Panc1 (cell line): ENCODE measurements at regions not wholly inside any gene's neighbourhood (a gene's known extent, or its start where the extent isn't known, plus 50 kb on each side); places are given as distances from the start of the nearest gene placed in this dataset.

Experiments used
- ATAC-seq: fragments of 200-7000 bp; cut with Tn5 transposase; 2 replicates; pipeline ENCODE4 v1.9.1; 2020; ENCODE audit warnings: mild to moderate bottlenecking, moderate library complexity
- BruUV-seq: library from RNA; stranded (reverse); fragments of 400-500 nt; replicated peaks from 2 replicates; lab custom pipeline; 2021; lab: Mats Ljungman, UMichigan
- CTCF ChIA-PET: fragments of 300-600 bp; sonication (Branson Sonifier 250); formaldehyde crosslinking; loops from one replicate; lab custom pipeline; 2022; ENCODE audit warnings: antibody characterized with exemption; lab: Charles Lee
- POLR2A ChIA-PET: fragments of 300-600 bp; sonication (Branson Sonifier 250); formaldehyde crosslinking; loops from one replicate; lab custom pipeline; 2022; ENCODE audit warnings: antibody characterized with exemption; lab: Charles Lee
- DNase-seq: peaks from one replicate; pipeline ENCODE4 v3.0.0-alpha.2; 2010; ENCODE audit warnings: low read depth, low spot score
- H3K27ac ChIP-seq: 2 replicates; pipeline ENCODE4 v1.5.1; 2011; ENCODE audit warnings: mild to moderate bottlenecking, low read length, inconsistent platforms
- H3K27me3 ChIP-seq: fragments of 200-500 bp; sonication (Bioruptor generic); 2 replicates; pipeline ENCODE4 v1.6.0; 2014; ENCODE audit warnings: low read length, inconsistent platforms; ENCODE audit not compliant: control insufficient read depth, insufficient read depth
- H3K36me3 ChIP-seq: fragments of 200-500 bp; sonication (Bioruptor generic); 2 replicates; pipeline ENCODE4 v1.5.1; 2014; ENCODE audit warnings: inconsistent platforms, mild to moderate bottlenecking, low read length, moderate library complexity; ENCODE audit not compliant: control insufficient read depth, insufficient read depth
- H3K4me1 ChIP-seq: 2 replicates; pipeline ENCODE4 v1.5.1; 2011; ENCODE audit warnings: inconsistent platforms, mild to moderate bottlenecking, low read length, moderate library complexity; ENCODE audit not compliant: control insufficient read depth, insufficient read depth
- H3K4me3 ChIP-seq, 2 experiments: 2 replicates each; pipeline ENCODE4 v1.5.1; 2011 to 2012; ENCODE audit warnings: low read depth in 2 of 2, low read length in 2 of 2, mild to moderate bottlenecking in 2 of 2, inconsistent platforms in 1 of 2, moderate library complexity in 1 of 2
- H3K9me3 ChIP-seq: fragments of 200-500 bp; sonication (Bioruptor generic); 2 replicates; pipeline ENCODE4 v1.5.1; 2014; ENCODE audit warnings: low read depth, mild to moderate bottlenecking, inconsistent platforms, low read length, moderate library complexity; ENCODE audit not compliant: control insufficient read depth, insufficient read depth
- CTCF ChIP-seq: fragments of 450-650 bp; IDR thresholded peaks from 2 replicates; pipeline ENCODE4 v1.5.1; 2017; ENCODE audit warnings: mild to moderate bottlenecking
- POLR2AphosphoS5 ChIP-seq: IDR thresholded peaks from 2 replicates; pipeline ENCODE4 v1.6.1; 2012; ENCODE audit warnings: mild to moderate bottlenecking, low read depth, low read length, moderate library complexity
- REST ChIP-seq, 2 experiments: IDR thresholded peaks; 2 replicates each; pipeline ENCODE4 v1.6.1; 2011 to 2012; ENCODE audit warnings: low read depth in 2 of 2, control low read depth in 1 of 2, low read length in 1 of 2, mild to moderate bottlenecking in 1 of 2, moderate library complexity in 1 of 2; ENCODE audit not compliant: insufficient read depth in 1 of 2
- SIN3A ChIP-seq: IDR thresholded peaks from 2 replicates; pipeline ENCODE4 v1.6.1; 2012; ENCODE audit warnings: low read depth, mild to moderate bottlenecking, low read length, moderate library complexity, borderline replicate concordance; ENCODE audit not compliant: insufficient read depth
- TCF7L2 ChIP-seq: IDR thresholded peaks from 2 replicates; pipeline ENCODE4 v1.6.1; 2011; ENCODE audit warnings: mild to moderate bottlenecking, low read depth, low read length, inconsistent platforms
- in situ Hi-C: cut with HindIII; loops from 2 replicates; pipeline ENCODE4 v1.10.0; 2016; ENCODE audit warnings: low sequenced_read_pairs, low pct_unique_long_range_greater_than_20kb
- intact Hi-C: fragments of 100-400 bp; cut with micrococcal nuclease; formaldehyde crosslinking; loops from one replicate; pipeline ENCODE4 v1.10.0; 2022; ENCODE audit not compliant: unreplicated experiment

DNA sequence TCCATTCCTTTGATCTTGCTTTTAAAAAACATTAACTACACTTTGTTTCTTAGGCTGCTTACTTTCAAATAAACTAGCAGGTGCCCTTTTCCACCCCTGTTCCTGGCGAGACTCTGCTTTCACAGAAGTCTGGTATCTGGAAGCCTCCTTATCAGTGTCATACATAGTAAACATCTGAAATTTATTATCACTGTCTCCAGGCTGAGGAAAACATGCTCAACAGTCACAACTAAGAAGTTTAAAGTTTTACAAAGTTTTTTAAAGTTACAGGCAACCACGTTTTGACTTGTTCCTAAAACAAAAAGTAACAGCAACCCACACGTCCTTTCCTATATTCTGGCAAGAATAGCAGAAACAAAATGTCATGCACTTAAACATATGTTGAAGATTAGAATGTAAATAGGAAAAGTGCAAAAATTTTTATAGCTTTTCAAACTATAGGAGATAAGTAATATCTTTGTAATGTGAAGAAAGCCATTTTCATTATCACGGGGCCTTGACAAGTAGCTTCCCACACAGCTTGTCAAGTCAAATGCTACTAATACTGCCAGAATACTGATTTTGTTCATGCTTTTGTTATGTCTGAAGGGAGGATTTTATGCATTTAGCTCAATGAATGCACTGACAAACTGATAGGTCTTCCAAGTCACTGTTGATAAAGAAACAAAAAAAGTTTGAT is 275.2 kb upstream of the KCNMB2 start:
- DNase-seq (no peak), ATAC-seq (no peak)
- Histone ChIP-seq H3K9me3 (no peaks in the 10 kb centered on the region), H3K4me3 (no peak overlapping the region), H3K27me3 (no peaks in the 10 kb centered on the region), H3K4me1 (no peaks in the 10 kb centered on the region), H3K27ac (no peak overlapping the region), H3K36me3 (no peaks in the 10 kb centered on the region)
- ChIA-PET POLR2A (no interaction called here), CTCF (no interaction called here)
- in situ Hi-C loops = no loop called here
- no TSS peak for BruUV-seq
- intact Hi-C loops = no loop called here
- TF ChIP-seq CTCF (no peak), SIN3A (no peak), TCF7L2 (peak; percentile 25; the same call in 1 of the 2 replicates), POLR2AphosphoS5 (no peak), REST (IDR thresholded peaks at IDR 0.05; ENCODE audit: insufficient read depth in 1 of 2, low read depth in 2 of 2, low read length in 1 of 2) (no peak)

GRCh38 chr3:178263236-178263916 is 272.9 kb upstream of the KCNMB2 start:
- no peaks in the 10 kb centered on the region for H3K4me1 ChIP-seq
- no peaks in the 10 kb centered on the region for H3K9me3 ChIP-seq
- H3K36me3 ChIP-seq = no peaks in the 10 kb centered on the region
- no TSS peak for BruUV-seq
- H3K4me3 ChIP-seq = no peak overlapping the region
- intact Hi-C loops (no loop called here), in situ Hi-C loops (no loop called here)
- no peak overlapping the region for H3K27ac ChIP-seq
- ATAC-seq = no peak
- TF ChIP-seq REST (IDR thresholded peaks at IDR 0.05; ENCODE audit: insufficient read depth in 1 of 2, low read depth in 2 of 2, low read length in 1 of 2) (no peak), POLR2AphosphoS5 (no peak), CTCF (no peak), SIN3A (no peak), TCF7L2 (no peak)
- no peak for DNase-seq
- POLR2A ChIA-PET = interaction anchor here (0.6 kb wide), 1 partner anchor 1314 kb away, joined by 4 read pairs; no protein-coding TSS in a partner anchor
- CTCF ChIA-PET = no interaction called here
- no peaks in the 10 kb centered on the region for H3K27me3 ChIP-seq
